ENCODE measurements at regions not wholly inside any gene's neighbourhood (a gene's known extent, or its start where the extent isn't known, plus 50 kb on each side); places are given as distances from the start of the nearest gene placed in this dataset.

GRCh38 chr1:2969845-2970291 is 51.4 kb upstream of the ACTRT2 start (continued):
- TF ChIP-seq ARNTL (CRISPR knock-in tag; IDR thresholded peaks at IDR 0.05; ENCODE audit: borderline replicate concordance, low read depth) (no peak), POU6F1 (CRISPR knock-in tag; IDR thresholded peaks at IDR 0.05; ENCODE audit: borderline replicate concordance, low read depth) (no peak)

GRCh38 chr1:2970311-2971071 is 50.8 kb upstream of the ACTRT2 start:
- ATAC-seq = no peak
- TF ChIP-seq ZNF8 (CRISPR knock-in tag; IDR thresholded peaks at IDR 0.05) = no peak
- no peak for TF ChIP-seq POU6F1 (CRISPR knock-in tag; IDR thresholded peaks at IDR 0.05; ENCODE audit: borderline replicate concordance, low read depth)
- no peak for TF ChIP-seq PPARA (CRISPR knock-in tag; IDR thresholded peaks at IDR 0.05; ENCODE audit: borderline replicate concordance)
- no peak for TF ChIP-seq TSHZ2 (CRISPR knock-in tag; IDR thresholded peaks at IDR 0.05)
- no peak for TF ChIP-seq ISL1 (CRISPR knock-in tag; IDR thresholded peaks at IDR 0.05)
- no peak for TF ChIP-seq CSDC2 (CRISPR knock-in tag; IDR thresholded peaks at IDR 0.05)
- no peak for TF ChIP-seq CREB5 (CRISPR knock-in tag; IDR thresholded peaks at IDR 0.05; ENCODE audit: low read depth)
- TF ChIP-seq ARNTL (CRISPR knock-in tag; IDR thresholded peaks at IDR 0.05; ENCODE audit: borderline replicate concordance, low read depth) = no peak
- no peak for TF ChIP-seq ZFP30 (CRISPR knock-in tag; IDR thresholded peaks at IDR 0.05)
- no peak for TF ChIP-seq ZNF70 (CRISPR knock-in tag; IDR thresholded peaks at IDR 0.05)
- TF ChIP-seq OSR1 (CRISPR knock-in tag; IDR thresholded peaks at IDR 0.05) = no peak
- TF ChIP-seq TOX (CRISPR knock-in tag; IDR thresholded peaks at IDR 0.05; ENCODE audit: borderline replicate concordance) = no peak
- TF ChIP-seq RARB (CRISPR knock-in tag; IDR thresholded peaks at IDR 0.05) = no peak
- TF ChIP-seq ESRRG (CRISPR knock-in tag; IDR thresholded peaks at IDR 0.05) = no peak
- TF ChIP-seq SNAI2 (CRISPR knock-in tag; IDR thresholded peaks at IDR 0.05) = no peak
- no peak for TF ChIP-seq ZC3H10 (CRISPR knock-in tag; IDR thresholded peaks at IDR 0.05)
- TF ChIP-seq GLIS3 (CRISPR knock-in tag; IDR thresholded peaks at IDR 0.05) = no peak

- TF ChIP-seq BACH2 (CRISPR knock-in tag; IDR thresholded peaks at IDR 0.05; ENCODE audit: borderline replicate concordance) = no peak
- TF ChIP-seq ARNTL (CRISPR knock-in tag; IDR thresholded peaks at IDR 0.05; ENCODE audit: borderline replicate concordance, low read depth) = no peak
- no peak for TF ChIP-seq ZNF70 (CRISPR knock-in tag; IDR thresholded peaks at IDR 0.05)
- TF ChIP-seq POU6F1 (CRISPR knock-in tag; IDR thresholded peaks at IDR 0.05; ENCODE audit: borderline replicate concordance, low read depth) = no peak
- TF ChIP-seq CSDC2 (CRISPR knock-in tag; IDR thresholded peaks at IDR 0.05) = no peak
- no peak for TF ChIP-seq ISL1 (CRISPR knock-in tag; IDR thresholded peaks at IDR 0.05)
- no peak for TF ChIP-seq TSHZ2 (CRISPR knock-in tag; IDR thresholded peaks at IDR 0.05)
- TF ChIP-seq ZFP3 (CRISPR knock-in tag; IDR thresholded peaks at IDR 0.05) = no peak
- TF ChIP-seq GLIS3 (CRISPR knock-in tag; IDR thresholded peaks at IDR 0.05) = no peak
- no peak for TF ChIP-seq ESRRG (CRISPR knock-in tag; IDR thresholded peaks at IDR 0.05)
- no peak for ATAC-seq
These were observed 50.2 kb upstream of the ACTRT2 start for GRCh38 chr1:2971101-2971501.

Measured in SK-N-SH treated with all-trans-retinoic acid at 6 μM for 48 hours (cell line).